HPDE6-E6E7 (cell line): ENCODE measurements at regions not wholly inside any gene's neighbourhood (a gene's known extent, or its start where the extent isn't known, plus 50 kb on each side); places are given as distances from the start of the nearest gene placed in this dataset.
"Not testable (repeated sequence)": the region's sequence is repeated elsewhere in the genome, so short reads cannot be mapped to it uniquely, and the experiment has no call there.

Source experiments
- DNase-seq: peaks from one replicate; pipeline ENCODE4 v3.0.0; 2011; ENCODE audit warnings: missing footprints; ENCODE audit errors: extremely low spot score

- DNase-seq, result no peak
Observed at GRCh38 chr1:102821707-102822106, 286.6 kb downstream of the COL11A1 start.

DNA sequence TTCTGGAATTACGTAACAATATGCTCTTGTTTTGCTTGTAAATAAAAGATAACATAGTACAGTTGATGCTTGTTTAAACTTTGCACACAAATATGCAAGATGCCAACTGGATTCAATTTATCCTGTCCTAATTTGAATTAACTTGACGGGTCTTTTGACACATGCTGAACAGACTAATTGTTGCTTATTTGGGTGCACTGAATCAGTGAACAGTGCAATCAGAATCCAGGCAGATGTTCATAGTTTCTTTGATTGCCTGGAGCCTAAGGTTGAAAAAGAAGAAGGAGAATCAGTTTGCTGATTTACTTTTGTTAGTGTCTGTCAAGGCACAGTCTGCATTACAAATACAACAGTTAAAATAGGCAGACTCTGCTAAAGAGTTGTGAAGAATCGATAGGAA, 307.9 kb downstream of the COL11A1 start:
- DNase-seq, result no peak

GRCh38 chr1:102799496-102799895, 308.8 kb downstream of the COL11A1 start:
- DNase-seq, result no peak

- DNase-seq, result no peak
Observed at GRCh38 chr1:102798718-102799117, 309.6 kb downstream of the COL11A1 start.

- DNase-seq, result no peak
Observed at GRCh38 chr1:102796429-102796828, 311.9 kb downstream of the COL11A1 start.

- peak; percentile 4 for DNase-seq
Observed at GRCh38 chr1:102790997-102791396, 317.3 kb downstream of the COL11A1 start.

GRCh38 chr1:102789951-102790350, 318.4 kb downstream of the COL11A1 start:
- not testable (repeated sequence) for DNase-seq

DNA sequence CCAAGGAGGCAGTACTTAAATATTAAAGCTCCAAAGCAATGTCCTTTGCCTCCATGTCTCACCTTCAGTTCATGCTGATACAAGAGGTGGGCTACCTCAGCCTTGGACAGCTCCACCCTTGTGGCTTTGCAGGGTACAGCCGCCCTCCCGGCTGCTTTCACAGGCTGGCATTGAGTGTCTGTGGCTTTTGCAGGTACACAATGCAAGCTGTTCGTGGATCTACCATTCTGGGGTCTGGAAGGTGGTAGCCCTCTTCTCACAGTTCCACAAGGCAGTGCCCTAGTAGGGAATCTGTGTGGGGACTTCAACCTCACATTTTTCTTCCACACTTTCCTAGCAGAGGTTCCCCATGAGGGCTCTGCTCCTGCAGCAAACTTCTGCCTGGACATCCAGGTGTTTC, 324.8 kb downstream of the COL11A1 start:
- DNase-seq, result no peak

GRCh38 chr1:102782144-102782543, 326.2 kb downstream of the COL11A1 start:
- DNase-seq, result no peak

DNA sequence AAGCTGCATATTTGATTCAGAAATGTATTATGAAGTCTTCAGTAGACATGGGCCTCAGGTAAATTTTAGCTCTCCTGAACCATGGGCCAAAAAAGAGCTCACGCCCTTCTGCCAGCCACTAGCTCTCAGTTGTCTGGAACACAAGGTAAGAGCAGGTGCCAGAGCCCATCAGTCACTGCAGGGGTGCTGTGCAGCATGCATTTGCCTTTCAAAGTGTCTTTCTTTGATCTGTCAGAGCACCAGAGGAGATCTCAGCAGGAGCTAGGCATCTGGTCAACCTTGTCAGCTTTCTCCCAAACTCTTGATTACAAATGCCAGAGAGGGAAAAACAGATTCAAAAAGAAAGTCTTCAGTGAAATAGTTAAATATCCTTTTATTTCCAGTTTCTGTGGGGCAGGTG, 332.3 kb downstream of the COL11A1 start:
- DNase-seq, result no peak

- DNase-seq, result no peak
Observed at GRCh38 chr1:102772831-102773230, 335.5 kb downstream of the COL11A1 start.

- no peak for DNase-seq
Observed at GRCh38 chr1:102758418-102758817, 349.9 kb downstream of the COL11A1 start.

DNA sequence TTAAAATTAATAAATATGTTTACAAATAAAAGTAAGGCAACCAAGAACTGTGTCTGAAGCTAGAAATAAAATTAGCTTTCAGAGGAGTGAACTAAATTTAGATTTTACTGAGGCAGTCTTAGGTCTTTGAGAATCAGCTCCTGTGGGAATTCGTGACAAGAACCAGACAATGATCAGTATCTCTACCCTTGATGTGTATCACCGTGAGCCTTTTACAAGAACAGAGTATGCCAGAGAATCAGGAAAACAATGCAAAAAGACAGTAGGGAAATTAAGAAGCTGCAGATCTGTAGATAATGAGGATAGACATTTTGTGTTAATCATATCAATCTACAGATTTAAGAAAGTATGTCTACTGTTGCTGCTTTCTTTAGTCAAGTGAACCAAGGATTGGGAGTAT, 351.0 kb downstream of the COL11A1 start:
- DNase-seq, result no peak

DNA sequence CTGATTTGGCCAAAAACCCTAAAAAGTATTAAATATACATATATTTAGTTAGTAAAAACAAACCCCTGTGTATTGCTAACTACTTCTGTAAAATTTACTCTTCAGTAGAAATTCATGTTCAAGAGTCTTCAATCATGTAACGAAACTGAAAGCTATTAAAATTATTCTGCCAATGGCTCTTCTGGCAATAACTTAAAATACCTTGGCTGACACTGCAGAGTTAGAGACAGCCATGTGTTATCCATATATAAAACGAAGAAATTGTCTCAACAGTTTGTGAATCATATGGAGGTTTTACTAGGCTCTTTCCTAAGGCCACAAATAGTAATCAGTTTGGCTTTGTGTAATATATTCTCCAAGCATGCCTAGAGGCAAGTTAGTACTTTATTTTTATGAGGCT, 357.2 kb downstream of the COL11A1 start:
- no peak for DNase-seq

DNA sequence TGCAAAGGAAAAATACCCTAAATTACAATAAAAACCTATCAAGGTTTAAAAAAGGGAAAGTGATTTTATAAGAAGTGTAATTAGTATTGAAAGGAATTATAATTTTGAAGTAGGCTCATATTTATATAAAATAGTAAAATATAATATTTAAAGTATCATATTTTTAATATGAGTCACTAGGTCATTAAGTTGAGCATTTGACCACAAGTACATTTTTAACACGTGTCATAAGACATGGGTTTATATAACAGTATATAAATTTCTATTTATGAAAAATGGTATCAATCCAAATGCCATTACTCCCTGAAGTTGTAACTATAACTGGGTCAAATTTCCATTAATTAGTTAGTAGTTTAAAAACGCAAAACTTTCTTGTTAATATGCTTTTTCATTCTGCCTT, 365.9 kb downstream of the COL11A1 start:
- DNase-seq, result no peak

- no peak for DNase-seq
Observed at GRCh38 chr1:102733491-102734236, 374.7 kb downstream of the COL11A1 start.

- no peak for DNase-seq
Observed at GRCh38 chr1:102732927-102733326, 375.4 kb downstream of the COL11A1 start.

DNA sequence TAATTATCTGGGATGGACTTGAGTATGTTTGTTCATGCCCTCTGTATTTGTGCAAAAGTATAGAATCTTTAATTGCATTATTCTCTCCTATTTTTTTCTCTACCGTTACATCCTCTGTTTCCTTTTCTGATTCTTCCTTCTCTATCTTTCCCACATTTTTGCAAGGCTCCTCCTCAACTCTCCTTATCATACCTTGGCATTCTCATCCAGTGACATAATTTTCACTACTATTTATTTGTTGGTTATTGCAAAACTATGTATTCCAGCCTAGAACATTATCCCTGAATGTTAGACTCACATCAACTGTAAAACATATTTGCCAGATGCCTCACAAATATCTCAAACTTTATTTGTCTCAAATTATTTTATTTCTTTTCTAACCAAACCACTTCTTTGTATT, 381.9 kb downstream of the COL11A1 start:
- DNase-seq, result no peak

DNA sequence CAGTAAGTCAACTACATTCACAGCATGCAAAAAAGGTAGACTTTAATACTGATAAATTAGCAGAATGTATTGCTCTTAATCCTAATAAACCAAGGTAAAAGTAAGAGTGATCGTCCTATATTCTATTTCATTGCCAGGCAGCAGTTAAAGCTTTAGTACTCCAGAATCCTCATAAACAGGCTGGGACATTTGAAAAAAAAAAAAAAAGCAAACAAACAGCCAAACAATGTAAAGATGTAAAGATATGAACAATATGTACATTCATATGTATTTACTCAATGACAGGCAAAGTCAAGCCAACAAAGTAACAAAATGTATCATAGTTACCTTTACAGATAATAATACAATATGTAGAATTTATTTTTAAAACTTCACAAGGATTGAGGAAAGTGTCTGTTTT, 383.6 kb downstream of the COL11A1 start:
- DNase-seq, result no peak

DNA sequence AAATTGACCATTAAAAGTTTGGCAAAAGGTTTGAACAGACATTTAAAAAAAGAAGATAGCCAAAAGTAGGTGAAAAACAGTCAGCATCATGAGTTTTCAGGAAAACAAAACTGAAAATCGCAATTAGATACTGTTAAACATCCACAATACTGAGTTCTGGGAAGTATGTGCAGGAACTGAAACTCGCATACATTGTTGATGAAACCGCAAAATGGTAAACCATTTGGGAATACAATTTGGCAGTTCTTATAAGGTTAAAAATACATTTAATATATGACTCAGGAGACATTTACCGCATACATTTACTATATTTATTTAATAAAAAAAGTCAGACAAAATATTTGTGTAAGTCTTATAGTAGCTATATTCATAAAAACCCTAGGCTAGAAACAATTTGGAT, 393.2 kb downstream of the COL11A1 start:
- no peak for DNase-seq

- no peak for DNase-seq
Observed at GRCh38 chr1:102699524-102699923, 408.8 kb downstream of the COL11A1 start.

DNA sequence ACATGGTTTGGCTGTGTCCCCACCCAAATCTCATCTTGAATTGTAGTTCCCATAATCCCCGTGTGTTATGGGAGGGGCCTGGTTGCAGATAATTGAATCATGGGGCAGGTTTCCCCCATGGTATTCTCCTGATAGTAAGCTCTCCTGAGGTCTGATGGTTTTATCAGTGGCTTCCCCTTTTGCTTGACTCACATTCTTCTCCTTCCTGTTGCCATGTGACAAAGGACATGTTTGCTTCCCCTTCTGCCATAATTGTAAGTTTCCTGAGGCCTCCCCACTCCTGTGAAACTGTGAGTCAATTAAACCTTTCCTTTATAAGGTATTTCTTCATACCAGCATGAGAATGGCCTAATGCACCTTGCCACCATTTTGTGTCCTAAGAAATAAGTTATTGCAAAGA, 415.0 kb downstream of the COL11A1 start:
- no peak for DNase-seq

GRCh38 chr1:102691592-102692090, 416.7 kb downstream of the COL11A1 start:
- DNase-seq, result no peak

DNA sequence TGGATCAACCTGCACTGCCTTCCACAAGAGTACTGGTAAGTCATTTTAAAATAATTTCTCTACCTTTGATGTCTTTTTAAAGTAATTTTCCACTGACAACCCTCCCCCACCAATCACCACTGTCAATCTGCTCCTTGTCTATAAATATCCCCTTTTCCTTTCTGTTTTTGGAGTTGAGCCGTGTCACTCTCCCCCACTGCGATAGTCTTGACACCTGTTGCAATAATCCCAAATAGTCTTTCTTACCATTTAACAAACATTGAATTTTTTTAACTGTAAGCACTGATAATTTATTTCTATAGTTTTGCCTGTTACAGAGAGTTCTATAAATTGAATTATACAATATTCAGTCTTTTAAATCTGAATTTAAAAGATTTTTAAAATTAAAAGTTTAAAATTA, 420.9 kb downstream of the COL11A1 start:
- no peak for DNase-seq
